ENCODE measurements at regions not wholly inside any gene's neighbourhood (a gene's known extent, or its start where the extent isn't known, plus 50 kb on each side); places are given as distances from the start of the nearest gene placed in this dataset.
A peak's percentile ranks its signal among the peaks of the same experiment; 100 is the strongest.

DNA sequence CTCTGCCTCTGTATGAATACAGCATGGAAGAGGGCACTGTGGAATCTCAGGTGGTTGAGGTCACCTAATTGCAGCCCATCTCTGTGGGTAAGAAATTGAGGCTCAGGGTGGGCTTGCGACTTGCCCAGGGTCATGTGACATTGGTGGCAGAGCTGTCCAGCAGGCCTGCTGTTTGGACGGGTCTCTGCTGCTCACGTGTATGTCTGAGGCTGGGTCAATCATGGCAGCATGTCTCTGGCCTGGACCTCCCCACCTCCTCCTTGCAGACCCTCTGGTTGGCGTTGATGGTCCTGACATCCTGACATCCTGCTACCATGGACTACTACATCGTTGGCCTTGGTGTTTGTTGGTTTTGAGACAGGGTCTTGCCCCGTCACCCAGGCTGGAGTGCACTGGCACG, 64.3 kb upstream of the HPCAL1 start:
- no peaks in the 10 kb centered on the region; the same call in 1 of the 2 replicates for H3K9me3 ChIP-seq (ENCODE audit: control insufficient read depth, insufficient read depth, low read length)
- POLR2A ChIA-PET, result no interaction called here
- CTCF ChIA-PET, result no interaction called here
- TF ChIP-seq, protein P1, sequence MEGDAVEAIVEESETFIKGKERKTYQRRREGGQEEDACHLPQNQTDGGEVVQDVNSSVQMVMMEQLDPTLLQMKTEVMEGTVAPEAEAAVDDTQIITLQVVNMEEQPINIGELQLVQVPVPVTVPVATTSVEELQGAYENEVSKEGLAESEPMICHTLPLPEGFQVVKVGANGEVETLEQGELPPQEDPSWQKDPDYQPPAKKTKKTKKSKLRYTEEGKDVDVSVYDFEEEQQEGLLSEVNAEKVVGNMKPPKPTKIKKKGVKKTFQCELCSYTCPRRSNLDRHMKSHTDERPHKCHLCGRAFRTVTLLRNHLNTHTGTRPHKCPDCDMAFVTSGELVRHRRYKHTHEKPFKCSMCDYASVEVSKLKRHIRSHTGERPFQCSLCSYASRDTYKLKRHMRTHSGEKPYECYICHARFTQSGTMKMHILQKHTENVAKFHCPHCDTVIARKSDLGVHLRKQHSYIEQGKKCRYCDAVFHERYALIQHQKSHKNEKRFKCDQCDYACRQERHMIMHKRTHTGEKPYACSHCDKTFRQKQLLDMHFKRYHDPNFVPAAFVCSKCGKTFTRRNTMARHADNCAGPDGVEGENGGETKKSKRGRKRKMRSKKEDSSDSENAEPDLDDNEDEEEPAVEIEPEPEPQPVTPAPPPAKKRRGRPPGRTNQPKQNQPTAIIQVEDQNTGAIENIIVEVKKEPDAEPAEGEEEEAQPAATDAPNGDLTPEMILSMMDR (IDR thresholded peaks at IDR 0.05; ENCODE audit: low read depth, low read length), result no peak
- no peak overlapping the region for H3K27ac ChIP-seq (ENCODE audit: low read depth, low read length)
- no peak overlapping the region for H3K4me3 ChIP-seq (ENCODE audit: low read depth, low read length)
- peaks cover 24% of the 10 kb centered on the region for H3K27me3 ChIP-seq (ENCODE audit: control insufficient read depth, insufficient read depth, low read length)
- no peak for DNase-seq (ENCODE audit: low read depth, low spot score)

DNA sequence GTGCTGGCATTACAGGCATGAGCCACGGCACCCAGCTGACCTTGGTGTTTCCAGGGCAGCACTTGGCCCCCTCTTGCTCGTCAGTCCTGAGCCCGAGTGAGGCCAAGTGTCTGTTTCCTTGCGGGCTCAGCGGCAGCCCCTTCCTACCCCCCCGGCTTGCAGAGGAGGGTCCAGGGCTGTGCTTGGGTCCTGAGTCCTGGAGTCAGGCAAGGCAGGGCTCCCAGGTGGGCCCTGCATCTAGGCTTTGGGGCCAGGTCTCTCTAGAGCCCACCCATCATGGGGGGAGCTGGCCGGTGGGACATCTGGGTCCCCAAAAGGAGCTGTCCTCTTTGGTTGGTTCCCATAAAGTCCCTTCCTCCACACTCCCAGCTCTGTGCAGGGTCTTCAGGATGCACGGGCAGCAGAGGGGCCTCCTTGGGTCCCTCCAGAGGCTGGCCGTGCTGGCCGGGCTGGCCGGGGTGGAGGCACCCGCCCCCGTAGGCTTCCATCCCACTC, 63.7 kb upstream of the HPCAL1 start:
- Histone ChIP-seq H3K27me3 (ENCODE audit: control insufficient read depth, insufficient read depth, low read length) (peaks cover 24% of the 10 kb centered on the region), H3K9me3 (ENCODE audit: control insufficient read depth, insufficient read depth, low read length) (no peaks in the 10 kb centered on the region; the same call in 1 of the 2 replicates), H3K4me3 (ENCODE audit: low read depth, low read length) (no peak overlapping the region), H3K27ac (ENCODE audit: low read depth, low read length) (no peak overlapping the region)
- no peak for DNase-seq (ENCODE audit: low read depth, low spot score)
- POLR2A ChIA-PET, result no interaction called here
- CTCF ChIA-PET, result no interaction called here
- TF ChIP-seq, protein P1 (IDR thresholded peaks at IDR 0.05; ENCODE audit: low read depth, low read length), result no peak

DNA sequence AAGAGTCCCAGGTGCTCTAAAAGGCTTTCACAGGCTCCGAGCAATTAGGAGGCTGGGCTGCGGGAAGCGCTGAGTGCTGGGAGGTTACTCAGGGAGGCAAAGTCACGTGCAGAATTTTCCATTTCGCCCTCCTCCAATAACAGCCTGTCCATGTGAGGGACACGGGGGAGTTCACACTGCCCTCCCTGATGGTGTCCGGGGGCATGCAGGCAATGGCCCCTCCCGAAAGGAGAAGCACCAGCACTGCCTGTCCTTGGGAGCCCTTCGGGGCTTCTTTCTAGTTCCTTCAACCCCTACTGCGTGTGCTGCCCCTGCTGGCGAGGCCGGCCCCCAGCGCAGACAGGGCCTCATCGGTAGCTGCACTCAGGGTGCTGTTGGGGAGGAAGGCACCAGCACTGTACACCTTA, 63.1 kb upstream of the HPCAL1 start:
- CTCF ChIA-PET, result interaction anchor here (0.6 kb wide), 1 partner anchor 9 kb away, joined by 3 read pairs; no protein-coding TSS in a partner anchor
- H3K27me3 ChIP-seq (ENCODE audit: control insufficient read depth, insufficient read depth, low read length), result peaks cover 24% of the 10 kb centered on the region
- TF ChIP-seq, protein P1 (IDR thresholded peaks at IDR 0.05; ENCODE audit: low read depth, low read length), result peak; percentile 29; the same call in 1 of the 2 replicates
- POLR2A ChIA-PET, result no interaction called here
- no peak for DNase-seq (ENCODE audit: low read depth, low spot score)
- no peak overlapping the region for H3K27ac ChIP-seq (ENCODE audit: low read depth, low read length)
- H3K9me3 ChIP-seq (ENCODE audit: control insufficient read depth, insufficient read depth, low read length), result no peaks in the 10 kb centered on the region; the same call in 1 of the 2 replicates
- H3K4me3 ChIP-seq (ENCODE audit: low read depth, low read length), result no peak overlapping the region

DNA sequence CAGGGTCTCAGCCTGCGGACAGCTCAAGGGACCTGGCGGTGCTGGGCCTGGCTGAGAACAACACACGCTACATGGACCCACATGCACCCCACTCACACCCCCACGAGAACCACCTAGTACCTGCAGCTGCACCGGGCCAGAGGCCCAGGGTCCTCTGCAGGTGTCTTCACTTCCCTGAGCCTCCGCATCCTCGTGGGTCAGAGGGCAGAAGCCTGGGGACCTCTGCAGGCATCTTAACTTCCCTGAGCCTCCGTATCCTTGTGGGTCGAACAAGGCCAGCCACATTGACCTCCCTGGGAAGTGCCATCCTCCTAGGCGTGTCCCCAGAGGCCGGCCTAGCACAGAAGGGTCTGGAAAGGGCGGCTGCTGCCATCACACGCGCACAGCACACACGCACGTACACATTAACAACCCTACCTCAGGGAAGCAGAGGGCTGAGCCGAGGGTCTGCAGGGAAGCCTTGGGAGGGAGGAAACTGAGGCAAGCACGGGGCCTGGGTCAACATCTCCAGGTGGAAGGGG, 62.5 kb upstream of the HPCAL1 start:
- CTCF ChIA-PET, result interaction anchor here (0.6 kb wide), 1 partner anchor 9 kb away, joined by 3 read pairs; no protein-coding TSS in a partner anchor
- H3K4me3 ChIP-seq (ENCODE audit: low read depth, low read length), result no peak overlapping the region
- POLR2A ChIA-PET, result no interaction called here

More for the DNA sequence above, 62.5 kb upstream of the HPCAL1 start:
- no peak overlapping the region for H3K27ac ChIP-seq (ENCODE audit: low read depth, low read length)
- DNase-seq (ENCODE audit: low read depth, low spot score), result no peak
- TF ChIP-seq, protein P1 (IDR thresholded peaks at IDR 0.05; ENCODE audit: low read depth, low read length), result no peak
- H3K27me3 ChIP-seq (ENCODE audit: control insufficient read depth, insufficient read depth, low read length), result peaks cover 26% of the 10 kb centered on the region
- no peaks in the 10 kb centered on the region; the same call in 1 of the 2 replicates for H3K9me3 ChIP-seq (ENCODE audit: control insufficient read depth, insufficient read depth, low read length)
